Prostate gland (tissue), 2 donors: ENCODE measurements at regions not wholly inside any gene's neighbourhood (a gene's known extent, or its start where the extent isn't known, plus 50 kb on each side); places are given as distances from the start of the nearest gene placed in this dataset.

Experiments
- DNase-seq: peaks from one replicate; pipeline ENCODE4 v3.0.0-alpha.2; 2019; ENCODE audit warnings: low spot score
- H3K27ac ChIP-seq, 2 donors: fragments of 200-600 bp; sonication (generic); 2 replicates each; pipeline ENCODE4 v1.5.1; 2017 to 2019
- H3K27me3 ChIP-seq: fragments of 200-600 bp; sonication (generic); replicated peaks from 2 replicates; pipeline ENCODE4 v1.5.1; 2019; ENCODE audit not compliant: insufficient read depth
- H3K36me3 ChIP-seq, 2 donors: fragments of 200-600 bp; sonication (generic); 1 replicate in 1 of 2; 2 replicates in 1 of 2; pipeline versions ENCODE4 v1.5.1 to v1.8.1; 2017 to 2019
- H3K4me1 ChIP-seq: fragments of 200-600 bp; sonication (generic); replicated peaks from 2 replicates; pipeline ENCODE4 v1.5.1; 2019
- H3K4me3 ChIP-seq, 2 donors: fragments of 200-600 bp; sonication (generic); 2 replicates each; pipeline ENCODE4 v1.5.1; 2017 to 2019
- H3K9me3 ChIP-seq: fragments of 200-600 bp; sonication (generic); 2 replicates; pipeline ENCODE4 v1.5.1; 2017
- POLR2A ChIP-seq: fragments of 450-650 bp; IDR thresholded peaks from one replicate; pipeline ENCODE4 v1.6.1; 2016; ENCODE audit warnings: antibody characterized with exemption, mild to moderate bottlenecking
- POLR2AphosphoS5 ChIP-seq: sonication (generic); formaldehyde crosslinking; IDR thresholded peaks from one replicate; pipeline ENCODE4 v1.6.1; 2017; ENCODE audit warnings: antibody characterized with exemption
- WGBS: methylation state at CpG from one replicate; pipeline ENCODE4 v1.1.5; 2018; 5-methylcytosine and 5-hydroxymethylcytosine counted together
- intact Hi-C: fragments of 100-400 bp; cut with DNase I; formaldehyde crosslinking; loops from one replicate; pipeline ENCODE4 v1.14.2; 2022
- TF ChIP-seq, protein P1 (sequence below), 4 experiments: fragments of 200-600 bp in 2 of 4; fragments of 450-650 bp in 2 of 4; sonication (generic) in 2 of 4; IDR thresholded peaks; 1 replicate in 3 of 4; 2 replicates in 1 of 4; pipeline ENCODE4 v1.5.1; 2016 to 2019; ENCODE audit warnings: antibody characterized with exemption in 4 of 4, mild to moderate bottlenecking in 2 of 4, moderate library complexity in 2 of 4

- no peak overlapping the region for H3K4me3 ChIP-seq
- H3K27ac ChIP-seq, result no peak overlapping the region
- intact Hi-C loops, result no loop called here
- H3K4me1 ChIP-seq, result no peaks in the 10 kb centered on the region
- TF ChIP-seq, protein P1, sequence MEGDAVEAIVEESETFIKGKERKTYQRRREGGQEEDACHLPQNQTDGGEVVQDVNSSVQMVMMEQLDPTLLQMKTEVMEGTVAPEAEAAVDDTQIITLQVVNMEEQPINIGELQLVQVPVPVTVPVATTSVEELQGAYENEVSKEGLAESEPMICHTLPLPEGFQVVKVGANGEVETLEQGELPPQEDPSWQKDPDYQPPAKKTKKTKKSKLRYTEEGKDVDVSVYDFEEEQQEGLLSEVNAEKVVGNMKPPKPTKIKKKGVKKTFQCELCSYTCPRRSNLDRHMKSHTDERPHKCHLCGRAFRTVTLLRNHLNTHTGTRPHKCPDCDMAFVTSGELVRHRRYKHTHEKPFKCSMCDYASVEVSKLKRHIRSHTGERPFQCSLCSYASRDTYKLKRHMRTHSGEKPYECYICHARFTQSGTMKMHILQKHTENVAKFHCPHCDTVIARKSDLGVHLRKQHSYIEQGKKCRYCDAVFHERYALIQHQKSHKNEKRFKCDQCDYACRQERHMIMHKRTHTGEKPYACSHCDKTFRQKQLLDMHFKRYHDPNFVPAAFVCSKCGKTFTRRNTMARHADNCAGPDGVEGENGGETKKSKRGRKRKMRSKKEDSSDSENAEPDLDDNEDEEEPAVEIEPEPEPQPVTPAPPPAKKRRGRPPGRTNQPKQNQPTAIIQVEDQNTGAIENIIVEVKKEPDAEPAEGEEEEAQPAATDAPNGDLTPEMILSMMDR (IDR thresholded peaks at IDR 0.05), result no peak
- TF ChIP-seq POLR2AphosphoS5 (no peak), POLR2A (no peak)
- no peaks in the 10 kb centered on the region for H3K27me3 ChIP-seq
- no peaks in the 10 kb centered on the region for H3K9me3 ChIP-seq
- 94% methylated on average over 1 of the region's 1 CpG for WGBS
- H3K36me3 ChIP-seq, result no peaks in the 10 kb centered on the region
- no peak for DNase-seq
These were observed 292.9 kb downstream of the GABRG2 start for GRCh38 chr5:162360373-162360931.

DNA sequence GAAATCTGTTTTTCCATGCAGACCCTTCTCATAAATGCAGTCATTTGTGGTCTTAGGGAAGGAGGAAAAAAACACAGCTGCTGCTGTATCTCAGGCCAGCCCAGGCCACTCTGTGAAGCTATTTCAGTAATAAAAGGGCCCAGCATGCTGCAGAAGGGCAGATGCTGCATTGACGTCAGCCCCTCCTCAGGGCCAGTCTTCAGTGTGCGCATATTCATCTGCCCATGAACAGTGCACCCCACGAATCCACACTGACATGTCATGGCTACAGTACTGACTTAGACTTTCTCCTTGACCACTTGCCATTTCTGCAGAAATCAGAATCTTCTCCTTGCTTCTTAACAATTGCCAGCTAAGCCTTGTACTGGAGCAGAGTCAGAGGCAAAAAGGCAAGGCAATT lies 304.7 kb downstream of the GABRG2 start:
- 59% methylated on average over 3 of the region's 3 CpGs for WGBS

GRCh38 chr5:162377895-162378294 lies 310.3 kb downstream of the GABRG2 start:
- WGBS, result 55% methylated on average over 1 of the region's 1 CpG
- no peak for DNase-seq
- intact Hi-C loops, result no loop called here
- TF ChIP-seq POLR2A (no peak), POLR2AphosphoS5 (no peak)
- TF ChIP-seq, protein P1 (IDR thresholded peaks at IDR 0.05), result no peak
- no peaks in the 10 kb centered on the region for H3K9me3 ChIP-seq
- H3K36me3 ChIP-seq, result no peaks in the 10 kb centered on the region
- no peaks in the 10 kb centered on the region for H3K27me3 ChIP-seq
- H3K4me1 ChIP-seq, result no peaks in the 10 kb centered on the region
- no peak overlapping the region for H3K27ac ChIP-seq
- H3K4me3 ChIP-seq, result no peak overlapping the region

More for the DNA sequence above, 304.7 kb downstream of the GABRG2 start:
- no peaks in the 10 kb centered on the region for H3K36me3 ChIP-seq
- H3K4me3 ChIP-seq, result no peak overlapping the region
- no peaks in the 10 kb centered on the region for H3K27me3 ChIP-seq
- H3K4me1 ChIP-seq, result no peaks in the 10 kb centered on the region
- DNase-seq, result no peak
- H3K9me3 ChIP-seq, result no peaks in the 10 kb centered on the region
- no peak overlapping the region for H3K27ac ChIP-seq
- TF ChIP-seq POLR2A, result no peak
- TF ChIP-seq, protein P1 (IDR thresholded peaks at IDR 0.05), result no peak
- TF ChIP-seq POLR2AphosphoS5, result no peak
- intact Hi-C loops, result no loop called here

DNA sequence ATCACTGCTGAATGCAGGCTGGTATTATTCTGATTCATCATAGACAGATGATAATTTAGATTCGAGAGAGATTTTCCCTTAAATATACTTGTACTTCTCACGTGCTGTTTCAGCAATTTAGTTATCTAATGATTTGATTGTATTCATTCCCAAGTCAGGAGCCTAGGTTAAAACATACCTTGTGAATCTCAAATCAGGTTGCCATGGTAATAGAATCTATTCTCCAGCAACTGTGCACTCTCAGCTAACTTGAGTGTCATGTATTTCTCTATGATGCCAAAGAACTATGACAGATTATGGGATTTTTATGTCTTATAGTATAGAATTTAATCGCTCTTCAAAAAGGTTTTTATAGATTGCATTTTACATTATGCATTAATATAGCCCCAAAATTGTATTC lies 315.3 kb downstream of the GABRG2 start:
- Histone ChIP-seq H3K4me1 (no peaks in the 10 kb centered on the region), H3K9me3 (no peaks in the 10 kb centered on the region), H3K4me3 (no peak overlapping the region), H3K27ac (no peak overlapping the region), H3K36me3 (no peaks in the 10 kb centered on the region), H3K27me3 (no peaks in the 10 kb centered on the region)
- WGBS, result 88% methylated on average over 3 of the region's 3 CpGs
- no peak for DNase-seq
- TF ChIP-seq, protein P1 (IDR thresholded peaks at IDR 0.05), result no peak
- TF ChIP-seq POLR2AphosphoS5 (no peak), POLR2A (no peak)
- intact Hi-C loops, result no loop called here

GRCh38 chr5:162384225-162384624 lies 316.7 kb downstream of the GABRG2 start:
- no peaks in the 10 kb centered on the region for H3K9me3 ChIP-seq
- 32% methylated on average over 2 of the region's 2 CpGs for WGBS
- intact Hi-C loops, result no loop called here
- H3K27me3 ChIP-seq, result no peaks in the 10 kb centered on the region
- TF ChIP-seq POLR2A, result no peak
- no peak for TF ChIP-seq POLR2AphosphoS5
- TF ChIP-seq, protein P1 (IDR thresholded peaks at IDR 0.05), result no peak
- no peak overlapping the region for H3K4me3 ChIP-seq
- H3K27ac ChIP-seq, result no peak overlapping the region
- DNase-seq, result no peak
- no peaks in the 10 kb centered on the region for H3K36me3 ChIP-seq
- H3K4me1 ChIP-seq, result no peaks in the 10 kb centered on the region
